Stimulated activated CD4-positive, alpha-beta T cell treated with anti-CD3 and anti-CD28 coated beads, TNF-alpha, amount 100 ng/mL, for 48 hours (primary cell): ENCODE measurements at regions not wholly inside any gene's neighbourhood (a gene's known extent, or its start where the extent isn't known, plus 50 kb on each side); places are given as distances from the start of the nearest gene placed in this dataset.
A peak's percentile ranks its signal among the peaks of the same experiment; 100 is the strongest.
"Not testable (repeated sequence)": the region's sequence is repeated elsewhere in the genome, so short reads cannot be mapped to it uniquely, and the experiment has no call there.

Experiments
- DNase-seq, 3 donors: peaks; one replicate each; pipeline ENCODE4 v3.0.0-alpha.2; 2020; ENCODE audit warnings: low read depth in 3 of 3

- DNase-seq: no peak
These were observed 143.4 kb upstream of the ERRFI1 start for GRCh38 chr1:8169364-8170058.

- no peak for DNase-seq
These were observed 141.8 kb upstream of the ERRFI1 start for GRCh38 chr1:8167936-8168335.

GRCh38 chr1:8166406-8166805 lies 140.3 kb upstream of the ERRFI1 start:
- no peak for DNase-seq

GRCh38 chr1:8165595-8166360 lies 139.7 kb upstream of the ERRFI1 start:
- no peak for DNase-seq

- no peak for DNase-seq
These were observed 138.6 kb upstream of the ERRFI1 start for GRCh38 chr1:8164670-8165069.

- no peak for DNase-seq
These were observed 136.9 kb upstream of the ERRFI1 start for GRCh38 chr1:8163039-8163438.

- DNase-seq: no peak
These were observed 136.1 kb upstream of the ERRFI1 start for GRCh38 chr1:8162168-8162567.

GRCh38 chr1:8161546-8162105 lies 135.5 kb upstream of the ERRFI1 start:
- no peak for DNase-seq

- DNase-seq: no peak
These were observed 133.4 kb upstream of the ERRFI1 start for GRCh38 chr1:8159470-8160024.

GRCh38 chr1:8158995-8159394 lies 132.9 kb upstream of the ERRFI1 start:
- no peak for DNase-seq

GRCh38 chr1:8157765-8158164 lies 131.7 kb upstream of the ERRFI1 start:
- DNase-seq: no peak

GRCh38 chr1:8155528-8156186 lies 129.5 kb upstream of the ERRFI1 start:
- no peak for DNase-seq

GRCh38 chr1:8154621-8155052 lies 128.5 kb upstream of the ERRFI1 start:
- no peak for DNase-seq

- DNase-seq: no peak
These were observed 127.9 kb upstream of the ERRFI1 start for GRCh38 chr1:8153961-8154360.

- peak in 1 of 3 donors; percentile 14 for DNase-seq
These were observed 126.9 kb upstream of the ERRFI1 start for GRCh38 chr1:8152731-8153702.

- no peak for DNase-seq
These were observed 125.5 kb upstream of the ERRFI1 start for GRCh38 chr1:8151647-8152046.

GRCh38 chr1:8149756-8150155 lies 123.6 kb upstream of the ERRFI1 start:
- DNase-seq: not testable (repeated sequence)

- no peak for DNase-seq
These were observed 121.8 kb upstream of the ERRFI1 start for GRCh38 chr1:8147956-8148355.

- DNase-seq: no peak
These were observed 120.2 kb upstream of the ERRFI1 start for GRCh38 chr1:8146257-8146855.

- DNase-seq: no peak
These were observed 119.6 kb upstream of the ERRFI1 start for GRCh38 chr1:8145545-8146202.
